OCI-LY7 (cell line): ENCODE measurements at regions not wholly inside any gene's neighbourhood (a gene's known extent, or its start where the extent isn't known, plus 50 kb on each side); places are given as distances from the start of the nearest gene placed in this dataset.
"Not testable (repeated sequence)": the region's sequence is repeated elsewhere in the genome, so short reads cannot be mapped to it uniquely, and the experiment has no call there.

ENCODE experiments used
- BruUV-seq: library from RNA; stranded (reverse); fragments of 400-500 nt; replicated peaks from 2 replicates; lab custom pipeline; 2021; lab: Mats Ljungman, UMichigan
- CTCF ChIA-PET: fragments of 300-600 bp; sonication (Branson Sonifier 250); formaldehyde crosslinking; loops from one replicate; lab custom pipeline; 2022; ENCODE audit warnings: antibody characterized with exemption; ENCODE audit not compliant: unreplicated experiment; lab: Charles Lee
- POLR2A ChIA-PET: fragments of 300-600 bp; sonication (Branson Sonifier 250); formaldehyde crosslinking; loops from one replicate; lab custom pipeline; 2022; ENCODE audit warnings: antibody characterized with exemption; lab: Charles Lee
- DNase-seq: peaks from one replicate; pipeline ENCODE4 v3.0.0-alpha.2; 2015; ENCODE audit warnings: low spot score
- H2AFZ ChIP-seq: fragments of 200-600 bp; sonication (generic), shearing (Covaris generic); 2 replicates; pipeline ENCODE4 v1.6.1; 2014; ENCODE audit warnings: mild to moderate bottlenecking, antibody characterized with exemption, low read length, moderate library complexity
- H3K27ac ChIP-seq: fragments of 200-600 bp; sonication (generic); 2 replicates; pipeline ENCODE4 v1.5.1; 2014; ENCODE audit warnings: mixed run types, low read depth, mild to moderate bottlenecking, moderate library complexity, low read length, inconsistent platforms; ENCODE audit not compliant: poor library complexity, severe bottlenecking
- H3K36me3 ChIP-seq: fragments of 200-600 bp; sonication (generic); 2 replicates; pipeline ENCODE4 v1.6.1; 2014; ENCODE audit warnings: mild to moderate bottlenecking, antibody characterized with exemption, low read length, moderate library complexity, mixed read lengths; ENCODE audit not compliant: insufficient read depth
- H3K4me1 ChIP-seq: fragments of 200-600 bp; sonication (generic); 2 replicates; pipeline ENCODE4 v1.5.1; 2014; ENCODE audit warnings: mild to moderate bottlenecking, low read length; ENCODE audit not compliant: insufficient read depth, poor library complexity, severe bottlenecking
- H3K4me2 ChIP-seq: fragments of 200-600 bp; sonication (generic); 2 replicates; pipeline ENCODE4 v1.6.1; 2014; ENCODE audit warnings: mild to moderate bottlenecking, low read length
- H3K4me3 ChIP-seq: fragments of 200-600 bp; sonication (generic); 2 replicates; pipeline ENCODE4 v1.5.1; 2014; ENCODE audit warnings: mild to moderate bottlenecking, low read depth, low read length; ENCODE audit not compliant: poor library complexity, severe bottlenecking
- H3K79me2 ChIP-seq: fragments of 200-600 bp; sonication (generic); 2 replicates; pipeline ENCODE4 v1.6.1; 2016; ENCODE audit warnings: low read depth, mild to moderate bottlenecking, low read length, moderate library complexity, mixed read lengths; ENCODE audit not compliant: insufficient read depth
- H3K9me2 ChIP-seq: fragments of 200-600 bp; sonication (generic); 2 replicates; pipeline ENCODE4 v1.6.1; 2016; ENCODE audit warnings: mild to moderate bottlenecking, low read length, mixed read lengths; ENCODE audit not compliant: insufficient read depth
- H3K9me3 ChIP-seq: fragments of 200-600 bp; sonication (generic); 2 replicates; pipeline ENCODE4 v1.6.1; 2014; ENCODE audit warnings: mild to moderate bottlenecking, mixed run types, low read length, mixed read lengths
- H4K20me1 ChIP-seq: fragments of 200-600 bp; sonication (generic); 2 replicates; pipeline ENCODE4 v1.6.1; 2014; ENCODE audit warnings: mild to moderate bottlenecking, antibody characterized with exemption, low read length, moderate library complexity, mixed read lengths; ENCODE audit not compliant: insufficient read depth
- CTCF ChIP-seq: fragments of 200-600 bp; sonication (generic); conservative IDR thresholded peaks from 2 replicates; pipeline ENCODE4 v1.5.1; 2014; ENCODE audit warnings: mild to moderate bottlenecking, antibody characterized with exemption, low read length, moderate library complexity, mixed read lengths
- EZH2phosphoT487 ChIP-seq: fragments of 200-600 bp; sonication (generic); IDR thresholded peaks from 2 replicates; pipeline ENCODE4 v1.6.1; 2018; ENCODE audit warnings: low read depth, borderline replicate concordance, mild to moderate bottlenecking, mixed run types, antibody characterized with exemption, low read length, moderate library complexity, mixed read lengths
- intact Hi-C: fragments of 100-400 bp; cut with micrococcal nuclease; formaldehyde crosslinking; loops from one replicate; pipeline ENCODE4 v1.10.0; 2022; ENCODE audit not compliant: unreplicated experiment

DNA sequence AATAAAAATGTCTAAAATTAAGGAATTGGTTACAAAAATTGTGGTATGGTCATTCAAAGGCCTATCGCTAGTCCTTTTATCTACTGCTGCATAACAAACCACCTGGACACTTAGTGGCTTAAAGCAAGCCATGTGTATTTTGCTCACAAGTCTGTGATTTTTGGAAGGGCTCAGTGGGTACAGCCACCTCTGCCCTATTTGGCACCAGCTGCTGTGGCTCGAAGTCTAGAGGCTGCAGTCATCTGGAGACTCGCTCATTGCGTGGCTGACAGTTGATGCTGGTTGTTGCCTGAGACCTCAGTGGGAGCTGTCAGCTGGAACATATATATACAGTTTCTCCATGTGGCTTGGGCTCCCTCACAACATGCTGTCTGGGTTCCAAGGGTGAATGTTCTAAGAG lies 60.8 kb upstream of the MID1 start:
- no TSS peak for BruUV-seq
- no peak overlapping the region for H3K4me3 ChIP-seq
- CTCF ChIA-PET: no interaction called here
- H3K4me2 ChIP-seq: no peak overlapping the region
- H3K27ac ChIP-seq: no peak overlapping the region
- H3K79me2 ChIP-seq: no peaks in the 10 kb centered on the region
- H2AFZ ChIP-seq: no peak overlapping the region
- no peaks in the 10 kb centered on the region for H3K36me3 ChIP-seq
- no peaks in the 10 kb centered on the region for H4K20me1 ChIP-seq
- POLR2A ChIA-PET: no interaction called here
- H3K4me1 ChIP-seq: no peaks in the 10 kb centered on the region
- no peak for DNase-seq
- H3K9me2 ChIP-seq: no peaks in the 10 kb centered on the region
- intact Hi-C loops: no loop called here
- no peak for TF ChIP-seq EZH2phosphoT487
- TF ChIP-seq CTCF: no peak
- H3K9me3 ChIP-seq: no peaks in the 10 kb centered on the region

DNA sequence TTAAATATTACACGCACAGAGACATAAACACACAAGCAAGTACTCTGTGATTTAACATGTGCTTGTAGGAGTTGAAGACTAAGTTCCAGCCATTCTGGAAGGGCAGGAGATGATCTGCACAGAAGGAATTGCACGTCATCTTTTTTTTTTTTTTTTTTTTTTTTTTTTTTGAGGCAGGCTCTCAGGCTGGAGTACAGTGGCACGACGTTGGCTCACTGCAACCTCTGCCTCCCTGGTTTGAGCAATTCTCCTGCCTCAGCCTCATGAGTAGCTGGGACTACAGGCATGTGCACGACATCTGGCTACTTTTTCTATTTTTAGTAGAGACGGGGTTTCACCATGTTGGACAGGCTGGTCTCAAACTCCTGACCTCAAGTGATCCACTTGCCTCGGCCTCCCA lies 63.2 kb upstream of the MID1 start:
- CTCF ChIA-PET, H3K4me2 ChIP-seq, H3K9me3 ChIP-seq, BruUV-seq, H3K4me3 ChIP-seq, DNase-seq, H3K36me3 ChIP-seq, H3K79me2 ChIP-seq, H3K27ac ChIP-seq, intact Hi-C loops, POLR2A ChIA-PET, H3K9me2 ChIP-seq, H2AFZ ChIP-seq, H4K20me1 ChIP-seq, H3K4me1 ChIP-seq: not testable (repeated sequence)

DNA sequence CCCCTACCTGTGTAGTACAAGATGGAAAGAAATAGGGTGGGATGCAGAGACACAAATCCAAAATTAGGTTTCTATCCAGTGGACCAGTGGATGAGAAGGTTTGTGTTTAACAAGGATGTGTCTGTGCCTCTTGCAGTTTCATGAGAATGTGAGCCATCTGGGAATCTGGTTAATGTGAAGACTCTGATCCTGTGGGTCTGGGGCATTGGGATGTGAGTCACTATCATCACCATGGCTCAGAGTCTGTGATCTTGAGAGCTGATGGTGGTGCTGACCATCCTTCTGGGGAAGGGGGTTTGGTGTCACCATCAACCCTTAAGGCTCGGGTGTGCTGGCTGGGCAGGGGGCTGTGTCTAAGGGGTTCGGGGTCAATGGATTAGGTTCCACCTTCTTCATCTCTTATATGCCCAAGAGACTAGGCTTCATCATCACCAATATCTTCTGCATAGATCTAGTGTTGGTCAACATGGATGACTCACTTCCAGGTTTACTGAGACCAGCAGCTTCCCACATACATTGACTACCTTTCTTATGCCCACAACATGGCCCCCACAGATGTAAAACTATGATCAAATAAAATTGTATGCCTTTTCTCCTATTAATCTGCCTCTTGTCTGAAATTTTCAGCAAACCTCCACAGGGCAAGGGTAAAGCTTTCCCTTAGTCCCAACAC lies 65.7 kb upstream of the MID1 start:
- BruUV-seq: no TSS peak
- H3K4me2 ChIP-seq: no peak overlapping the region
- DNase-seq: no peak
- ChIA-PET POLR2A (no interaction called here), CTCF (no interaction called here)
- TF ChIP-seq EZH2phosphoT487 (no peak), CTCF (no peak)
- no peak overlapping the region for H3K27ac ChIP-seq
- no peaks in the 10 kb centered on the region for H3K4me1 ChIP-seq
- intact Hi-C loops: no loop called here
- H4K20me1 ChIP-seq: no peaks in the 10 kb centered on the region
- no peaks in the 10 kb centered on the region for H3K36me3 ChIP-seq
- no peaks in the 10 kb centered on the region for H3K79me2 ChIP-seq
- H3K9me3 ChIP-seq: no peaks in the 10 kb centered on the region
- H2AFZ ChIP-seq: no peak overlapping the region
- H3K9me2 ChIP-seq: no peaks in the 10 kb centered on the region
- no peak overlapping the region for H3K4me3 ChIP-seq

- H4K20me1 ChIP-seq, H3K4me2 ChIP-seq, H3K4me1 ChIP-seq, H2AFZ ChIP-seq, H3K27ac ChIP-seq, intact Hi-C loops, H3K4me3 ChIP-seq, H3K9me2 ChIP-seq, POLR2A ChIA-PET, H3K36me3 ChIP-seq, BruUV-seq, DNase-seq, H3K9me3 ChIP-seq, H3K79me2 ChIP-seq, CTCF ChIA-PET: not testable (repeated sequence)
Measured at GRCh38 chrX:10691751-10692150, 71.4 kb upstream of the MID1 start.
